ENCODE measurements at regions not wholly inside any gene's neighbourhood (a gene's known extent, or its start where the extent isn't known, plus 50 kb on each side); places are given as distances from the start of the nearest gene placed in this dataset.

DNA sequence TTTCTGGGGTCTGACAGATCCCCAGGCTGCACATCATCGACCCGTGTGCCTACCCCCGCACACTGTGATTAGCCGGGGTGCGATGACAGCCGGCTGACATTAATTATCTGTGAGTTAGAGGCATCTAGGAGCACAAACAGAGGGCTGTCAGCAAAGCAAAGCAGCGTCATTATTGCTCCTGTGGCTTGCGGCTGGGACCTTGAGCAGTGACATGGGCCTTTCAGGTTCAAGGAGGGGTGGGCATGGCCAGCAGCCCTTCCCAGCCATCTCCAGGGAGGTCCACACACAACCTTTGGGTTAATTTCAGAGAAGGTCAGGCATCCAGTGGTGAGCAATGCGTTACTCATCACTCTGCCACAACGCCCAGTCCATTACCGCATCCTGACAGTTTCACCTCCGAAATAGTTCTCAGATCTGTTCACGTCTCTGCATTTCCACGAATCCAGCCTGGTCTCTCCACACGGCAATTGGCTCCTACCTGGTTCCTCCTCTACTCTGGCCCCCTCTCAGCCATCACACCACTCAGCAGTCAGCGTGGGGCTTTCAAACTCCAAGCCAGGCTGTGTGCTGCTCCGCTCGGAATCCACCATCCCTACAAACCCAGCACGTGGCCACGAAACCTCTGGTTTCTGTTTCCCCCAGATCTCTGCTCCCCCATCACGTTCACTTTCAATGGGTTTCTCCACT, 249.7 kb upstream of the C16orf82 start:
- Histone ChIP-seq H3K4me3 (IDR thresholded peaks at IDR 0.05; ENCODE audit: insufficient read depth, low read depth, low read length) (no peak overlapping the region), H3K36me3 (ENCODE audit: insufficient read depth) (no peaks in the 10 kb centered on the region), H4K20me1 (ENCODE audit: insufficient read depth) (no peaks in the 10 kb centered on the region), H3K79me2 (ENCODE audit: insufficient read depth, low read depth) (no peaks in the 10 kb centered on the region), H3K4me2 (no peak overlapping the region), H3K27ac (no peak overlapping the region), H3K4me1 (ENCODE audit: low read depth, poor library complexity, severe bottlenecking) (no peaks in the 10 kb centered on the region), H3K27me3 (ENCODE audit: insufficient read depth, low read depth) (no peaks in the 10 kb centered on the region), H2AFZ (ENCODE audit: low read depth) (no peak overlapping the region), H3K9ac (no peak overlapping the region)
- TF ChIP-seq, protein P1, sequence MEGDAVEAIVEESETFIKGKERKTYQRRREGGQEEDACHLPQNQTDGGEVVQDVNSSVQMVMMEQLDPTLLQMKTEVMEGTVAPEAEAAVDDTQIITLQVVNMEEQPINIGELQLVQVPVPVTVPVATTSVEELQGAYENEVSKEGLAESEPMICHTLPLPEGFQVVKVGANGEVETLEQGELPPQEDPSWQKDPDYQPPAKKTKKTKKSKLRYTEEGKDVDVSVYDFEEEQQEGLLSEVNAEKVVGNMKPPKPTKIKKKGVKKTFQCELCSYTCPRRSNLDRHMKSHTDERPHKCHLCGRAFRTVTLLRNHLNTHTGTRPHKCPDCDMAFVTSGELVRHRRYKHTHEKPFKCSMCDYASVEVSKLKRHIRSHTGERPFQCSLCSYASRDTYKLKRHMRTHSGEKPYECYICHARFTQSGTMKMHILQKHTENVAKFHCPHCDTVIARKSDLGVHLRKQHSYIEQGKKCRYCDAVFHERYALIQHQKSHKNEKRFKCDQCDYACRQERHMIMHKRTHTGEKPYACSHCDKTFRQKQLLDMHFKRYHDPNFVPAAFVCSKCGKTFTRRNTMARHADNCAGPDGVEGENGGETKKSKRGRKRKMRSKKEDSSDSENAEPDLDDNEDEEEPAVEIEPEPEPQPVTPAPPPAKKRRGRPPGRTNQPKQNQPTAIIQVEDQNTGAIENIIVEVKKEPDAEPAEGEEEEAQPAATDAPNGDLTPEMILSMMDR (conservative IDR thresholded peaks at IDR 0.05; ENCODE audit: low read depth, low read length): no peak

DNA sequence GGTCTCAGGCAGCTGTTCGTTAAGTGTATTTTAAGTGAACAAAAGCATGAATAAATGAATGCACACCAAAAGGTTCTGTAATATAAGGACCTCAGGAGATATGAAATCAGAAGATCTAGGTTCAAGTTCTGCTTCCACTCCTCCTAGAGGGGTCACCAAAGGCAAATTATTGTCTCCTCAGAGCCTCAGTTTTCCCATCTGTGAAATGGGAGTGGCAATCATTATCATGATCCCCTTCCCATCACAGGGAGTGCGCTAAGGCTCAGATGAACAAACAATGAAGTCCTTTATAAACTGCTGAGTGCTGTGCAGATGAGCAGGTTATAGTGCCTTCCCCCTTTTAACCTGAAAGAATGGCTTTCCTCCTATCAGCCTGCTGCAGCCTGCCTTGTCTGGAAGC, 248.3 kb upstream of the C16orf82 start:
- no peaks in the 10 kb centered on the region for H3K27me3 ChIP-seq (ENCODE audit: insufficient read depth, low read depth)
- H3K27ac ChIP-seq: no peak overlapping the region
- no peak overlapping the region for H3K4me2 ChIP-seq
- TF ChIP-seq, protein P1 (conservative IDR thresholded peaks at IDR 0.05; ENCODE audit: low read depth, low read length): no peak
- H3K79me2 ChIP-seq (ENCODE audit: insufficient read depth, low read depth): no peaks in the 10 kb centered on the region
- no peak overlapping the region for H3K4me3 ChIP-seq (IDR thresholded peaks at IDR 0.05; ENCODE audit: insufficient read depth, low read depth, low read length)
- no peak overlapping the region for H3K9ac ChIP-seq
- H4K20me1 ChIP-seq (ENCODE audit: insufficient read depth): no peaks in the 10 kb centered on the region
- no peaks in the 10 kb centered on the region for H3K4me1 ChIP-seq (ENCODE audit: low read depth, poor library complexity, severe bottlenecking)
- H3K36me3 ChIP-seq (ENCODE audit: insufficient read depth): no peaks in the 10 kb centered on the region
- no peak overlapping the region for H2AFZ ChIP-seq (ENCODE audit: low read depth)

DNA sequence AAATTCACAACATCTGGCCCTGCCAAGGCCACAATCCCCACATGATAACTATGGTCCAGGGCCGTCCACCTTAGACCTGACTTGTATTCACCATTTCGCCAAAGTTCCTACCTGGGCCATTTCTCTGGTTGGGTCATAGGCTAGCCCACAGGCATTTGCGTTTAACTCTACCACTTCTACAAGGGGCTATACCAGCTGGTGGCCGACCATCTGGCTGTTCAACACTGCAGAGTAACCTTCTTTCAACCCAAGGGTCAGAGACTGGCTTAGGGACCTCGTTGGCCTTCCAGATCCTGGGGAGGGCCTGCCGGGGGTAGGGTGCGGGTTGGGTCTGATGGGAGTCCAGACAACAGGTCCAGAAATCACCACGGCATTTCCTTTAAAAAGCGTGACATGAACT, 242.3 kb upstream of the C16orf82 start:
- no peak overlapping the region for H2AFZ ChIP-seq (ENCODE audit: low read depth)
- H3K27ac ChIP-seq: no peak overlapping the region

DNA sequence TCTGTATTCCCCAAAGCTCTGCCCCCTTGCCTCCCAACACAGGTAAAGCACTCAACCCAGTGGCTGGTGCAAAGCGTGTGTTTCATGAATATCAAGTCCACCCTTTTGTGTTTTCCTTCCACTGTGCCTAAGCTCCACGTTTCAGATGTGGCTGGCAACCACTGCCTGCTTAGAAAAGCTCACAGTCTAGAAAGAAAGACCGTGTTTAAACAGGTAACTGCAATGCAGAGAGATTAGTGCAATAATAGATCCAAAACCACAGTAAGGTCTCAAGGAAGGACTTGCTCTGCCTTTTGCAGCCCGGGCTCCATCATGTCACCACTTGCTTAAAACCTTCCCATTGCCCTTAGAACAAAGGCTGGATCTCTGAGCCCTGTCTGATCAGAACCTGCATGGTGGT, 240.2 kb upstream of the C16orf82 start:
- no peaks in the 10 kb centered on the region for H3K79me2 ChIP-seq (ENCODE audit: insufficient read depth, low read depth)

More for the DNA sequence above, 242.3 kb upstream of the C16orf82 start:
- no peaks in the 10 kb centered on the region for H3K36me3 ChIP-seq (ENCODE audit: insufficient read depth)
- H3K27me3 ChIP-seq (ENCODE audit: insufficient read depth, low read depth): no peaks in the 10 kb centered on the region
- TF ChIP-seq, protein P1 (conservative IDR thresholded peaks at IDR 0.05; ENCODE audit: low read depth, low read length): no peak
- H3K79me2 ChIP-seq (ENCODE audit: insufficient read depth, low read depth): no peaks in the 10 kb centered on the region
- H3K4me2 ChIP-seq: no peak overlapping the region
- no peak overlapping the region for H3K4me3 ChIP-seq (IDR thresholded peaks at IDR 0.05; ENCODE audit: insufficient read depth, low read depth, low read length)
- H3K9ac ChIP-seq: no peak overlapping the region
- no peaks in the 10 kb centered on the region for H3K4me1 ChIP-seq (ENCODE audit: low read depth, poor library complexity, severe bottlenecking)
- no peaks in the 10 kb centered on the region for H4K20me1 ChIP-seq (ENCODE audit: insufficient read depth)

More for the DNA sequence above, 240.2 kb upstream of the C16orf82 start:
- Histone ChIP-seq H3K4me3 (IDR thresholded peaks at IDR 0.05; ENCODE audit: insufficient read depth, low read depth, low read length) (no peak overlapping the region), H3K9ac (no peak overlapping the region), H4K20me1 (ENCODE audit: insufficient read depth) (no peaks in the 10 kb centered on the region), H3K36me3 (ENCODE audit: insufficient read depth) (no peaks in the 10 kb centered on the region), H3K4me1 (ENCODE audit: low read depth, poor library complexity, severe bottlenecking) (no peaks in the 10 kb centered on the region), H2AFZ (ENCODE audit: low read depth) (no peak overlapping the region), H3K4me2 (no peak overlapping the region), H3K27me3 (ENCODE audit: insufficient read depth, low read depth) (no peaks in the 10 kb centered on the region), H3K27ac (no peak overlapping the region)
- TF ChIP-seq, protein P1 (conservative IDR thresholded peaks at IDR 0.05; ENCODE audit: low read depth, low read length): no peak
